HEK293 (cell line): ENCODE measurements at regions not wholly inside any gene's neighbourhood (a gene's known extent, or its start where the extent isn't known, plus 50 kb on each side); places are given as distances from the start of the nearest gene placed in this dataset.

Source experiments
- CTCF ChIA-PET: fragments of 350-600 bp; formaldehyde crosslinking; extraction: SDS; loops from one replicate; lab custom pipeline; 2021; ENCODE audit warnings: antibody characterized with exemption; lab: Yijun Ruan, JAX
- POLR2A ChIA-PET: fragments of 300-600 bp; formaldehyde crosslinking; extraction: SDS; loops from one replicate; lab custom pipeline; 2020; ENCODE audit warnings: antibody characterized with exemption, inconsistent platforms; lab: Yijun Ruan, JAX
- H3K27ac ChIP-seq: fragments of 200-500 bp; sonication (Bioruptor generic); 2 replicates; pipeline ENCODE4 v1.5.1; 2014; ENCODE audit warnings: low read depth, low read length, control low read depth, inconsistent platforms; ENCODE audit errors: extremely low read depth
- H3K36me3 ChIP-seq, 2 experiments: fragments of 200-500 bp in 1 of 2; sonication (Bioruptor generic) in 1 of 2; 1 replicate in 1 of 2; 2 replicates in 1 of 2; pipeline ENCODE4 v1.5.1; 2014 to 2017; ENCODE audit warnings: inconsistent platforms in 2 of 2, low read length in 2 of 2; ENCODE audit not compliant: control insufficient read depth in 2 of 2, insufficient read depth in 1 of 2
- H3K4me1 ChIP-seq: fragments of 200-500 bp; sonication (Bioruptor generic); 2 replicates; pipeline ENCODE4 v1.5.1; 2014; ENCODE audit warnings: mild to moderate bottlenecking, low read length, inconsistent platforms; ENCODE audit not compliant: control insufficient read depth, insufficient read depth
- H3K4me3 ChIP-seq: 2 replicates; pipeline ENCODE4 v1.5.1; 2011; ENCODE audit warnings: low read depth, mild to moderate bottlenecking, control low read depth, low read length, moderate library complexity
- H3K9me3 ChIP-seq: fragments of 200-500 bp; sonication (Bioruptor generic); 2 replicates; pipeline ENCODE4 v1.5.1; 2014; ENCODE audit warnings: low read depth, low read length, inconsistent platforms; ENCODE audit not compliant: control insufficient read depth, insufficient read depth
- KLF7 ChIP-seq: fragments of 450-650 bp; formaldehyde crosslinking; IDR thresholded peaks from 2 replicates; pipeline ENCODE4 v1.5.1; 2016; ENCODE audit warnings: missing biosample characterization, missing genetic modification characterization, borderline replicate concordance
- MEIS1 ChIP-seq: sonication (generic); formaldehyde crosslinking; IDR thresholded peaks from 2 replicates; pipeline ENCODE4 v1.8.1; 2022; ENCODE audit warnings: missing genetic modification reagents, mild to moderate bottlenecking, borderline replicate concordance
- OVOL3 ChIP-seq: fragments of 450-650 bp; formaldehyde crosslinking; IDR thresholded peaks from 2 replicates; pipeline ENCODE4 v1.5.1; 2016; ENCODE audit warnings: missing biosample characterization, missing genetic modification characterization
- TSHZ1 ChIP-seq: fragments of 450-650 bp; formaldehyde crosslinking; IDR thresholded peaks from 2 replicates; pipeline ENCODE4 v1.5.1; 2016; ENCODE audit warnings: missing biosample characterization, missing genetic modification characterization, borderline replicate concordance
- ZBTB48 ChIP-seq: fragments of 450-650 bp; formaldehyde crosslinking; IDR thresholded peaks from 2 replicates; pipeline ENCODE4 v1.5.1; 2016; ENCODE audit warnings: missing biosample characterization, missing genetic modification characterization
- ZEB2 ChIP-seq: fragments of 450-650 bp; formaldehyde crosslinking; IDR thresholded peaks from 2 replicates; pipeline ENCODE4 v1.5.1; 2016; ENCODE audit warnings: missing biosample characterization, missing genetic modification characterization
- ZNF114 ChIP-seq: fragments of 450-650 bp; formaldehyde crosslinking; IDR thresholded peaks from 2 replicates; pipeline ENCODE4 v1.5.0; 2017; ENCODE audit warnings: missing biosample characterization, missing genetic modification characterization
- ZNF175 ChIP-seq: fragments of 450-650 bp; formaldehyde crosslinking; IDR thresholded peaks from 2 replicates; pipeline ENCODE4 v1.5.1; 2016; ENCODE audit warnings: missing biosample characterization, missing genetic modification characterization
- ZNF239 ChIP-seq: fragments of 450-650 bp; formaldehyde crosslinking; IDR thresholded peaks from 2 replicates; pipeline ENCODE4 v1.5.1; 2016; ENCODE audit warnings: missing biosample characterization, missing genetic modification characterization
- ZNF266 ChIP-seq: fragments of 450-650 bp; formaldehyde crosslinking; IDR thresholded peaks from 2 replicates; pipeline ENCODE4 v1.5.1; 2016; ENCODE audit warnings: missing biosample characterization, missing genetic modification characterization, low read depth
- ZNF501 ChIP-seq: fragments of 450-650 bp; formaldehyde crosslinking; IDR thresholded peaks from 2 replicates; pipeline ENCODE4 v1.5.1; 2016; ENCODE audit warnings: missing biosample characterization, missing genetic modification characterization
- ZNF529 ChIP-seq: fragments of 450-650 bp; formaldehyde crosslinking; IDR thresholded peaks from 2 replicates; pipeline ENCODE4 v1.5.1; 2017; ENCODE audit warnings: missing genetic modification characterization, missing biosample characterization; ENCODE audit not compliant: insufficient replicate concordance
- ZNF843 ChIP-seq: fragments of 450-650 bp; formaldehyde crosslinking; IDR thresholded peaks from 2 replicates; pipeline ENCODE4 v1.5.1; 2016; ENCODE audit warnings: missing biosample characterization, missing genetic modification characterization
- ZSCAN16 ChIP-seq: fragments of 450-650 bp; formaldehyde crosslinking; IDR thresholded peaks from 2 replicates; pipeline ENCODE4 v1.5.1; 2016; ENCODE audit warnings: missing biosample characterization, missing genetic modification characterization
- ZSCAN30 ChIP-seq: fragments of 450-650 bp; IDR thresholded peaks from 2 replicates; pipeline ENCODE4 v1.5.1; 2018; ENCODE audit warnings: missing biosample characterization, mild to moderate bottlenecking, missing genetic modification characterization, moderate library complexity
- TF ChIP-seq, protein P1 (sequence below): fragments of 450-650 bp; formaldehyde crosslinking; conservative IDR thresholded peaks from 2 replicates; pipeline ENCODE4 v1.5.1; 2016; ENCODE audit warnings: low read depth, missing biosample characterization, missing genetic modification characterization
- TF ChIP-seq, protein P2 (sequence below): fragments of 450-650 bp; formaldehyde crosslinking; IDR thresholded peaks from 2 replicates; pipeline ENCODE4 v1.5.1; 2016; ENCODE audit warnings: missing biosample characterization, missing genetic modification characterization
- TF ChIP-seq, protein P3 (sequence below): fragments of 450-650 bp; formaldehyde crosslinking; IDR thresholded peaks from 2 replicates; pipeline ENCODE4 v1.5.1; 2016; ENCODE audit warnings: missing biosample characterization, missing genetic modification characterization

DNA sequence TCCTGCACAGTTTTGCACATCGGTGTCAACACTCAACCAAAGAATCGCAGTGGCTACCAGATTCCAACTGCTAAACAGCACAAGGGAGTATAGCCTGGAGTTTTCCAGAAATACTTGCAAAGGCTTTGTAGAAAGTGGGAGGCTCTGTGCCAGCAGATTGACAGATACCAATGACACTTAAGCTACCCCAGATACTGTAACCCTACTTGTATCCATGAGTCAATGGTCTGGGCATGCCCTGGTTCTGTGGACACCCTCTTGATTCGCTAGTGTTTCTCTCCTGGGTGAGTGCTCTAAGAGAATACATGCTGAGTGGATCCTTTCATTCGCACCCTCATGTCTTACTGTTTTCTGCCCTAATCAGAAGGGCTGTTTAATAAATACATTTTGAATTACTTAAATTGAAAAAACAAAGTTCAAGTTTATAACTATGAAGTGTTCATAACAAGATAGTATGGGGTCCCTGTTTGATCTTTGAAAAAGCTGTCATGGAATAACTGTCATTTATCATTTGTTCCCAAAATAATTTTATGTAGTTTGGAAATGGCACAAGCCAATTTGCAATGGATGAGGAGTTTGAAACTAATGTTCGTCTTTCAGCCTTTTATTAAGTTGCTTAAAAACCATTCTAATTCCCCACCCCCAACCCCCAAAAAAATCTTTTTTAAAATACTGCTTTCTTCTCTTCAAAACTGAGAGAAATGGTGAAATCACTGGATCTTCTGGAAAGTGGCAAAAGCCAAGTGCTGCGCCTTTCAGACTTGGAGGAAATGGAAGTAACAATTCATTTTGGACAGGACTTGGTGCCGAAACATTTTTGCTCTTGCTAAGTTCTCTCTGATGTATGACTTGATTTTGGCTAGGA is 600.5 kb upstream of the TENM4 start:
- H3K4me3 ChIP-seq = no peak overlapping the region
- ChIA-PET CTCF (no interaction called here), POLR2A (no interaction called here)
- no peak for TF ChIP-seq ZNF501 (tag by site-specific recombination)
- no peak for TF ChIP-seq ZNF239 (tag by site-specific recombination)
- TF ChIP-seq, protein P1, sequence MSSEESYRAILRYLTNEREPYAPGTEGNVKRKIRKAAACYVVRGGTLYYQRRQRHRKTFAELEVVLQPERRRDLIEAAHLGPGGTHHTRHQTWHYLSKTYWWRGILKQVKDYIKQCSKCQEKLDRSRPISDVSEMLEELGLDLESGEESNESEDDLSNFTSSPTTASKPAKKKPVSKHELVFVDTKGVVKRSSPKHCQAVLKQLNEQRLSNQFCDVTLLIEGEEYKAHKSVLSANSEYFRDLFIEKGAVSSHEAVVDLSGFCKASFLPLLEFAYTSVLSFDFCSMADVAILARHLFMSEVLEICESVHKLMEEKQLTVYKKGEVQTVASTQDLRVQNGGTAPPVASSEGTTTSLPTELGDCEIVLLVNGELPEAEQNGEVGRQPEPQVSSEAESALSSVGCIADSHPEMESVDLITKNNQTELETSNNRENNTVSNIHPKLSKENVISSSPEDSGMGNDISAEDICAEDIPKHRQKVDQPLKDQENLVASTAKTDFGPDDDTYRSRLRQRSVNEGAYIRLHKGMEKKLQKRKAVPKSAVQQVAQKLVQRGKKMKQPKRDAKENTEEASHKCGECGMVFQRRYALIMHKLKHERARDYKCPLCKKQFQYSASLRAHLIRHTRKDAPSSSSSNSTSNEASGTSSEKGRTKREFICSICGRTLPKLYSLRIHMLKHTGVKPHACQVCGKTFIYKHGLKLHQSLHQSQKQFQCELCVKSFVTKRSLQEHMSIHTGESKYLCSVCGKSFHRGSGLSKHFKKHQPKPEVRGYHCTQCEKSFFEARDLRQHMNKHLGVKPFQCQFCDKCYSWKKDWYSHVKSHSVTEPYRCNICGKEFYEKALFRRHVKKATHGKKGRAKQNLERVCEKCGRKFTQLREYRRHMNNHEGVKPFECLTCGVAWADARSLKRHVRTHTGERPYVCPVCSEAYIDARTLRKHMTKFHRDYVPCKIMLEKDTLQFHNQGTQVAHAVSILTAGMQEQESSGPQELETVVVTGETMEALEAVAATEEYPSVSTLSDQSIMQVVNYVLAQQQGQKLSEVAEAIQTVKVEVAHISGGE (tag by site-specific recombination) = no peak
- TF ChIP-seq OVOL3 (tag by site-specific recombination) = no peak
- no peak for TF ChIP-seq TSHZ1 (tag by site-specific recombination)
- no peak for TF ChIP-seq ZBTB48 (tag by site-specific recombination)
- TF ChIP-seq ZNF529 (tag by site-specific recombination) = no peak
- TF ChIP-seq KLF7 (tag by site-specific recombination) = no peak
- TF ChIP-seq ZSCAN16 (tag by site-specific recombination) = no peak
- no peak for TF ChIP-seq MEIS1 (CRISPR knock-in tag)
- TF ChIP-seq ZNF843 (tag by site-specific recombination) = no peak
- no peak for TF ChIP-seq ZEB2 (tag by site-specific recombination)
- H3K9me3 ChIP-seq = no peaks in the 10 kb centered on the region
- H3K36me3 ChIP-seq = no peaks in the 10 kb centered on the region
- H3K4me1 ChIP-seq = no peaks in the 10 kb centered on the region
- no peak overlapping the region for H3K27ac ChIP-seq

DNA sequence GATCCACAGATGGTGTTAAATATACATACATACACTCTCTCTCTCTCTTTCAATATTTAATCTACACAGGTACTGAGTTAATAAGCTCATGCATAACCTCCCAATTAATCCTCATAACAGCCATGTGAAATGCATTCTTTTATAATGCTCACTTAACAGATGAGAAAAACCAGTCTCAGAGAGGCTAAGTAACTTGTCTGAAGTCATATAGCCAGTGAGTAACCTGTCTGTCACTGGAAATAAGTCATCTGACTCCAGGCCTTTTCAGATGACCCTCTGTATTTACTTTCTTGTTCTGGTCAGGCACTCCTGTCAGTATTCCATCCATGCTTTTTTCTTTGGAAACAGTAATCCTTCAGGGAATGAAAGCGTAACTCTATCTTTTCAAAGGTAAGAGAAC is 594.0 kb upstream of the TENM4 start:
- ChIA-PET POLR2A (no interaction called here), CTCF (interaction anchor here (0.6 kb wide), 1 partner anchor 16 kb away, joined by 3 read pairs; no protein-coding TSS in a partner anchor)
- H3K36me3 ChIP-seq = no peaks in the 10 kb centered on the region
- H3K4me3 ChIP-seq = no peak overlapping the region
- H3K4me1 ChIP-seq = no peaks in the 10 kb centered on the region
- no peaks in the 10 kb centered on the region for H3K9me3 ChIP-seq
- H3K27ac ChIP-seq = no peak overlapping the region
- TF ChIP-seq ZSCAN30 (tag by site-specific recombination) (no peak), ZNF266 (tag by site-specific recombination) (no peak), ZNF114 (no peak), ZNF175 (tag by site-specific recombination) (no peak), TSHZ1 (tag by site-specific recombination) (no peak)
- TF ChIP-seq, protein P2, sequence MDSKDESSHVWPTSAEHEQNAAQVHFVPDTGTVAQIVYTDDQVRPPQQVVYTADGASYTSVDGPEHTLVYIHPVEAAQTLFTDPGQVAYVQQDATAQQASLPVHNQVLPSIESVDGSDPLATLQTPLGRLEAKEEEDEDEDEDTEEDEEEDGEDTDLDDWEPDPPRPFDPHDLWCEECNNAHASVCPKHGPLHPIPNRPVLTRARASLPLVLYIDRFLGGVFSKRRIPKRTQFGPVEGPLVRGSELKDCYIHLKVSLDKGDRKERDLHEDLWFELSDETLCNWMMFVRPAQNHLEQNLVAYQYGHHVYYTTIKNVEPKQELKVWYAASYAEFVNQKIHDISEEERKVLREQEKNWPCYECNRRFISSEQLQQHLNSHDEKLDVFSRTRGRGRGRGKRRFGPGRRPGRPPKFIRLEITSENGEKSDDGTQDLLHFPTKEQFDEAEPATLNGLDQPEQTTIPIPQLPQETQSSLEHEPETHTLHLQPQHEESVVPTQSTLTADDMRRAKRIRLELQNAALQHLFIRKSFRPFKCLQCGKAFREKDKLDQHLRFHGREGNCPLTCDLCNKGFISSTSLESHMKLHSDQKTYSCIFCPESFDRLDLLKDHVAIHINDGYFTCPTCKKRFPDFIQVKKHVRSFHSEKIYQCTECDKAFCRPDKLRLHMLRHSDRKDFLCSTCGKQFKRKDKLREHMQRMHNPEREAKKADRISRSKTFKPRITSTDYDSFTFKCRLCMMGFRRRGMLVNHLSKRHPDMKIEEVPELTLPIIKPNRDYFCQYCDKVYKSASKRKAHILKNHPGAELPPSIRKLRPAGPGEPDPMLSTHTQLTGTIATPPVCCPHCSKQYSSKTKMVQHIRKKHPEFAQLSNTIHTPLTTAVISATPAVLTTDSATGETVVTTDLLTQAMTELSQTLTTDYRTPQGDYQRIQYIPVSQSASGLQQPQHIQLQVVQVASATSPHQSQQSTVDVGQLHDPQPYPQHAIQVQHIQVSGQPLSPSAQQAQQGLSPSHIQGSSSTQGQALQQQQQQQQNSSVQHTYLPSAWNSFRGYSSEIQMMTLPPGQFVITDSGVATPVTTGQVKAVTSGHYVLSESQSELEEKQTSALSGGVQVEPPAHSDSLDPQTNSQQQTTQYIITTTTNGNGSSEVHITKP (tag by site-specific recombination) = no peak
- TF ChIP-seq, protein P3, sequence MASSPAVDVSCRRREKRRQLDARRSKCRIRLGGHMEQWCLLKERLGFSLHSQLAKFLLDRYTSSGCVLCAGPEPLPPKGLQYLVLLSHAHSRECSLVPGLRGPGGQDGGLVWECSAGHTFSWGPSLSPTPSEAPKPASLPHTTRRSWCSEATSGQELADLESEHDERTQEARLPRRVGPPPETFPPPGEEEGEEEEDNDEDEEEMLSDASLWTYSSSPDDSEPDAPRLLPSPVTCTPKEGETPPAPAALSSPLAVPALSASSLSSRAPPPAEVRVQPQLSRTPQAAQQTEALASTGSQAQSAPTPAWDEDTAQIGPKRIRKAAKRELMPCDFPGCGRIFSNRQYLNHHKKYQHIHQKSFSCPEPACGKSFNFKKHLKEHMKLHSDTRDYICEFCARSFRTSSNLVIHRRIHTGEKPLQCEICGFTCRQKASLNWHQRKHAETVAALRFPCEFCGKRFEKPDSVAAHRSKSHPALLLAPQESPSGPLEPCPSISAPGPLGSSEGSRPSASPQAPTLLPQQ (tag by site-specific recombination) = no peak
